Memory B cell (primary cell): ENCODE measurements at regions not wholly inside any gene's neighbourhood (a gene's known extent, or its start where the extent isn't known, plus 50 kb on each side); places are given as distances from the start of the nearest gene placed in this dataset.
A peak's percentile ranks its signal among the peaks of the same experiment; 100 is the strongest.
"Not testable (repeated sequence)": the region's sequence is repeated elsewhere in the genome, so short reads cannot be mapped to it uniquely, and the experiment has no call there.

ENCODE experiments used
- ATAC-seq: fragments of 150-1000 bp; cut with Tn5 transposase; 2 replicates; pipeline ENCODE4 v1.10.0; 2021; ENCODE audit warnings: low read depth, mild to moderate bottlenecking, moderate library complexity
- DNase-seq, 2 donors: peaks; one replicate each; pipeline ENCODE4 v3.0.0; 2022; ENCODE audit warnings: low spot score in 2 of 2
- H3K27ac Mint-ChIP-seq: one replicate; pipeline ENCODE4 v1.8.0; 2022; ENCODE audit warnings: mild to moderate bottlenecking, moderate library complexity, mixed read lengths
- H3K27me3 Mint-ChIP-seq: one replicate; pipeline ENCODE4 v1.8.0; 2022; ENCODE audit warnings: mixed read lengths
- H3K36me3 Mint-ChIP-seq: one replicate; pipeline ENCODE4 v1.8.0; 2022; ENCODE audit warnings: mild to moderate bottlenecking, mixed read lengths
- H3K4me1 Mint-ChIP-seq: one replicate; pipeline ENCODE4 v1.8.0; 2022; ENCODE audit warnings: mixed read lengths
- H3K4me3 Mint-ChIP-seq: one replicate; pipeline ENCODE4 v1.8.0; 2022; ENCODE audit warnings: mild to moderate bottlenecking, moderate library complexity, mixed read lengths
- H3K9me3 Mint-ChIP-seq: one replicate; pipeline ENCODE4 v1.8.0; 2022; ENCODE audit warnings: mixed read lengths

GRCh38 chr15:66879531-66880368, 177.7 kb downstream of the SMAD6 start:
- no peak overlapping the region for H3K27ac Mint-ChIP-seq
- peaks cover 16% of the 10 kb centered on the region for H3K27me3 Mint-ChIP-seq
- DNase-seq (peak in 1 of 2 donors; percentile 7), ATAC-seq (no peak)
- H3K4me1 Mint-ChIP-seq, result peaks cover 13% of the 10 kb centered on the region
- H3K4me3 Mint-ChIP-seq, result no peak overlapping the region
- H3K36me3 Mint-ChIP-seq, result no peaks in the 10 kb centered on the region
- H3K9me3 Mint-ChIP-seq, result no peaks in the 10 kb centered on the region

GRCh38 chr15:66880380-66881155, 178.5 kb downstream of the SMAD6 start:
- peaks cover 15% of the 10 kb centered on the region for H3K27me3 Mint-ChIP-seq
- no peak overlapping the region for H3K4me3 Mint-ChIP-seq
- no peak overlapping the region for H3K27ac Mint-ChIP-seq
- no peaks in the 10 kb centered on the region for H3K36me3 Mint-ChIP-seq
- H3K9me3 Mint-ChIP-seq, result no peaks in the 10 kb centered on the region
- no peak for ATAC-seq
- peaks cover 10% of the 10 kb centered on the region for H3K4me1 Mint-ChIP-seq
- peak in 1 of 2 donors; percentile 7 for DNase-seq

GRCh38 chr15:66881173-66881905, 179.3 kb downstream of the SMAD6 start:
- Mint-ChIP-seq H3K9me3 (no peaks in the 10 kb centered on the region), H3K4me1 (peaks cover 6% of the 10 kb centered on the region), H3K27ac (no peak overlapping the region), H3K4me3 (no peak overlapping the region), H3K27me3 (peaks cover 15% of the 10 kb centered on the region), H3K36me3 (no peaks in the 10 kb centered on the region)
- DNase-seq (no peak), ATAC-seq (no peak)

- Mint-ChIP-seq H3K4me1 (peaks cover 3% of the 10 kb centered on the region), H3K4me3 (no peak overlapping the region), H3K36me3 (no peaks in the 10 kb centered on the region), H3K27me3 (peaks cover 10% of the 10 kb centered on the region), H3K27ac (no peak overlapping the region), H3K9me3 (no peaks in the 10 kb centered on the region)
- ATAC-seq, result no peak
- DNase-seq, result no peak
These were observed 180.4 kb downstream of the SMAD6 start for GRCh38 chr15:66882251-66883020.

GRCh38 chr15:66883284-66883911, 181.4 kb downstream of the SMAD6 start:
- H3K27me3 Mint-ChIP-seq, result peaks cover 5% of the 10 kb centered on the region
- no peaks in the 10 kb centered on the region for H3K9me3 Mint-ChIP-seq
- no peak for DNase-seq
- no peaks in the 10 kb centered on the region for H3K4me1 Mint-ChIP-seq
- no peaks in the 10 kb centered on the region for H3K36me3 Mint-ChIP-seq
- H3K27ac Mint-ChIP-seq, result no peak overlapping the region
- H3K4me3 Mint-ChIP-seq, result no peak overlapping the region
- no peak for ATAC-seq

- H3K36me3 Mint-ChIP-seq, result no peaks in the 10 kb centered on the region
- no peaks in the 10 kb centered on the region for H3K9me3 Mint-ChIP-seq
- H3K4me1 Mint-ChIP-seq, result no peaks in the 10 kb centered on the region
- DNase-seq, result no peak
- ATAC-seq, result no peak
- H3K27me3 Mint-ChIP-seq, result peaks cover 5% of the 10 kb centered on the region
- H3K27ac Mint-ChIP-seq, result no peak overlapping the region
- no peak overlapping the region for H3K4me3 Mint-ChIP-seq
These were observed 181.2 kb upstream of the SMAD3 start for GRCh38 chr15:66884115-66884622.

GRCh38 chr15:66884661-66885237, 180.7 kb upstream of the SMAD3 start:
- no peak for DNase-seq
- H3K27ac Mint-ChIP-seq, result no peak overlapping the region
- H3K4me3 Mint-ChIP-seq, result no peak overlapping the region
- H3K36me3 Mint-ChIP-seq, result no peaks in the 10 kb centered on the region
- no peak for ATAC-seq
- H3K4me1 Mint-ChIP-seq, result no peaks in the 10 kb centered on the region
- H3K27me3 Mint-ChIP-seq, result peaks cover 5% of the 10 kb centered on the region
- no peaks in the 10 kb centered on the region for H3K9me3 Mint-ChIP-seq

- Mint-ChIP-seq H3K27ac (no peak overlapping the region), H3K27me3 (peaks cover 5% of the 10 kb centered on the region), H3K4me3 (no peak overlapping the region), H3K4me1 (no peaks in the 10 kb centered on the region), H3K36me3 (no peaks in the 10 kb centered on the region), H3K9me3 (no peaks in the 10 kb centered on the region)
- DNase-seq (no peak), ATAC-seq (no peak)
These were observed 180.0 kb upstream of the SMAD3 start for GRCh38 chr15:66885281-66885915.

- Mint-ChIP-seq H3K36me3 (no peaks in the 10 kb centered on the region), H3K4me1 (no peaks in the 10 kb centered on the region), H3K27ac (no peak overlapping the region), H3K9me3 (peaks cover 2% of the 10 kb centered on the region), H3K4me3 (no peak overlapping the region), H3K27me3 (peaks cover 3% of the 10 kb centered on the region)
- DNase-seq (no peak), ATAC-seq (no peak)
These were observed 179.1 kb upstream of the SMAD3 start for GRCh38 chr15:66886241-66886675.

- peaks cover 2% of the 10 kb centered on the region for H3K36me3 Mint-ChIP-seq
These were observed 178.6 kb upstream of the SMAD3 start for GRCh38 chr15:66886686-66887273.

GRCh38 chr15:66889298-66889697, 176.1 kb upstream of the SMAD3 start:
- not testable (repeated sequence) for H3K27ac Mint-ChIP-seq, DNase-seq, ATAC-seq, H3K4me3 Mint-ChIP-seq, H3K9me3 Mint-ChIP-seq, H3K27me3 Mint-ChIP-seq, H3K36me3 Mint-ChIP-seq, H3K4me1 Mint-ChIP-seq

More at GRCh38 chr15:66886686-66887273, 178.6 kb upstream of the SMAD3 start:
- Mint-ChIP-seq H3K27me3 (peaks cover 4% of the 10 kb centered on the region), H3K9me3 (peaks cover 4% of the 10 kb centered on the region), H3K4me3 (no peak overlapping the region), H3K27ac (no peak overlapping the region), H3K4me1 (no peaks in the 10 kb centered on the region)
- no peak for DNase-seq
- no peak for ATAC-seq

GRCh38 chr15:66891776-66892175, 173.6 kb upstream of the SMAD3 start:
- peaks cover 4% of the 10 kb centered on the region for H3K9me3 Mint-ChIP-seq
- DNase-seq (no peak), ATAC-seq (no peak)
- peaks cover 2% of the 10 kb centered on the region for H3K36me3 Mint-ChIP-seq
- H3K4me3 Mint-ChIP-seq, result no peak overlapping the region
- H3K4me1 Mint-ChIP-seq, result peaks cover 5% of the 10 kb centered on the region
- H3K27me3 Mint-ChIP-seq, result peaks cover 4% of the 10 kb centered on the region
- H3K27ac Mint-ChIP-seq, result no peak overlapping the region
